ENCODE measurements at regions not wholly inside any gene's neighbourhood (a gene's known extent, or its start where the extent isn't known, plus 50 kb on each side); places are given as distances from the start of the nearest gene placed in this dataset.
"Not testable (repeated sequence)": the region's sequence is repeated elsewhere in the genome, so short reads cannot be mapped to it uniquely, and the experiment has no call there.

DNA sequence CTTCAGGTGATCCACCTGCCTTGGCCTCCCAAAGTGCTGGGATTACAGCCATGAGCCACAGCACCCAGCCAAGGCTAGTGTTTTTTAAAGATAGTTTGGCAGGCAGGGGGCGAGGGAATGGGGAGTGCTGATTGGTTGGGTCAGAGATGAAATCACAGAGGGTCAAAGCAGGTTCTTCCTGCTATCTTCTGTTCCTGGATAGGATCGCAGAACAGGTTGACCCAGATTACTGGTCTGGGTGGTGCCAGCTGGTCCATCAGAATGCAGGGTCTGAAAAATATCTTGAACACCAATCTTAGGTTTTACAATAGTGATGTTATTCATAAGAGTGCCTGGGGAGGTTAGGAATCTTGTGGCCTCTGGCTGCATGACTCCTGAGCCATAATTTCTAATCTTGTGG, 272.2 kb downstream of the CD83 start:
- ATAC-seq; in situ Hi-C loops (cut with MboI); H3K36me3 ChIP-seq (ENCODE audit: control insufficient read depth in 2 of 2, insufficient read depth in 2 of 2, low read length in 1 of 2); SMC1A ChIA-PET (ENCODE audit: uncharacterized antibody, unreplicated experiment); FAIRE-seq; H3K27me3 ChIP-seq (replicated peaks in 1 of 2; ENCODE audit: control insufficient read depth in 2 of 2, insufficient read depth in 2 of 2, low read length in 1 of 2); DNase-seq (ENCODE audit: low read depth, low spot score); H3K4me2 ChIP-seq (ENCODE audit: control insufficient read depth, insufficient read depth); H2AFZ ChIP-seq (ENCODE audit: control insufficient read depth, low read depth, low read length); RAD21 ChIA-PET (ENCODE audit: unreplicated experiment); H3K9me3 ChIP-seq (replicated peaks; ENCODE audit: control insufficient read depth, insufficient read depth, low read length); BruUV-seq (replicated peaks); H3K4me3 ChIP-seq; CTCF ChIA-PET; H4K20me1 ChIP-seq (ENCODE audit: control insufficient read depth, insufficient read depth); H3K27ac ChIP-seq (ENCODE audit: control insufficient read depth, insufficient read depth); H3K9ac ChIP-seq (ENCODE audit: control insufficient read depth, insufficient read depth, low read length); H3K79me2 ChIP-seq (ENCODE audit: control insufficient read depth, insufficient read depth, low read length); intact Hi-C loops (cut with micrococcal nuclease; ENCODE audit: unreplicated experiment); H3K4me1 ChIP-seq (ENCODE audit: control insufficient read depth, insufficient read depth, low read length); POLR2A ChIA-PET: not testable (repeated sequence)
- WGBS (ENCODE audit: insufficient coverage, insufficient replicate concordance, low lambda C conversion rate, missing lambda C conversion rate): 62% methylated on average over 2 of the region's 2 CpGs

DNA sequence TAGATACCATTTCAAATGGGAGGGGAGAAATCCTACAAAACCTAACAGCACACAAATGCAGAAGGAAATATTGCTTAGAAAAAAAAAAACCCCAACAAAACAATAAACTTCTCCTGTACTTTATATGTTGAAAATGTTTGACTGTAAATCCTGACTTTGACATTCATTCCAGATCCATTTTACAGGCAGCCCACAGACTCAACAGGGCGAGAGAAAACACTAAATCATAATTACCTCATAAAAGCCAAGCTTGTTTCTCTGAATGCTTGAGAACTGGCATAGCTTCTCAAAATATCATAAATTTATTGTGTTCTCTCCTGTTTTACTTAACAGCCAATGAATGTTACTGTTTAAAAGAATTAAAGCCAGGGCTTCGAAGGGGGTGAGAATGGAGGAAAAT, 273.2 kb downstream of the CD83 start:
- no peak overlapping the region for H3K4me3 ChIP-seq
- no peaks in the 10 kb centered on the region for H3K79me2 ChIP-seq (ENCODE audit: control insufficient read depth, insufficient read depth, low read length)
- H3K4me1 ChIP-seq (ENCODE audit: control insufficient read depth, insufficient read depth, low read length): no peaks in the 10 kb centered on the region
- 4% methylated on average over 2 of the region's 2 CpGs for WGBS (ENCODE audit: insufficient coverage, insufficient replicate concordance, low lambda C conversion rate, missing lambda C conversion rate)
- H2AFZ ChIP-seq (ENCODE audit: control insufficient read depth, low read depth, low read length): no peak overlapping the region
- TF ChIP-seq, protein P1, sequence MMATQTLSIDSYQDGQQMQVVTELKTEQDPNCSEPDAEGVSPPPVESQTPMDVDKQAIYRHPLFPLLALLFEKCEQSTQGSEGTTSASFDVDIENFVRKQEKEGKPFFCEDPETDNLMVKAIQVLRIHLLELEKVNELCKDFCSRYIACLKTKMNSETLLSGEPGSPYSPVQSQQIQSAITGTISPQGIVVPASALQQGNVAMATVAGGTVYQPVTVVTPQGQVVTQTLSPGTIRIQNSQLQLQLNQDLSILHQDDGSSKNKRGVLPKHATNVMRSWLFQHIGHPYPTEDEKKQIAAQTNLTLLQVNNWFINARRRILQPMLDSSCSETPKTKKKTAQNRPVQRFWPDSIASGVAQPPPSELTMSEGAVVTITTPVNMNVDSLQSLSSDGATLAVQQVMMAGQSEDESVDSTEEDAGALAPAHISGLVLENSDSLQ (IDR thresholded peaks at IDR 0.05): no peak
- no peak for TF ChIP-seq BMI1 (IDR thresholded peaks at IDR 0.05; ENCODE audit: borderline replicate concordance)
- no peak for TF ChIP-seq ASH2L (IDR thresholded peaks at IDR 0.05; ENCODE audit: borderline replicate concordance, low read depth)
- TF ChIP-seq, protein P2, sequence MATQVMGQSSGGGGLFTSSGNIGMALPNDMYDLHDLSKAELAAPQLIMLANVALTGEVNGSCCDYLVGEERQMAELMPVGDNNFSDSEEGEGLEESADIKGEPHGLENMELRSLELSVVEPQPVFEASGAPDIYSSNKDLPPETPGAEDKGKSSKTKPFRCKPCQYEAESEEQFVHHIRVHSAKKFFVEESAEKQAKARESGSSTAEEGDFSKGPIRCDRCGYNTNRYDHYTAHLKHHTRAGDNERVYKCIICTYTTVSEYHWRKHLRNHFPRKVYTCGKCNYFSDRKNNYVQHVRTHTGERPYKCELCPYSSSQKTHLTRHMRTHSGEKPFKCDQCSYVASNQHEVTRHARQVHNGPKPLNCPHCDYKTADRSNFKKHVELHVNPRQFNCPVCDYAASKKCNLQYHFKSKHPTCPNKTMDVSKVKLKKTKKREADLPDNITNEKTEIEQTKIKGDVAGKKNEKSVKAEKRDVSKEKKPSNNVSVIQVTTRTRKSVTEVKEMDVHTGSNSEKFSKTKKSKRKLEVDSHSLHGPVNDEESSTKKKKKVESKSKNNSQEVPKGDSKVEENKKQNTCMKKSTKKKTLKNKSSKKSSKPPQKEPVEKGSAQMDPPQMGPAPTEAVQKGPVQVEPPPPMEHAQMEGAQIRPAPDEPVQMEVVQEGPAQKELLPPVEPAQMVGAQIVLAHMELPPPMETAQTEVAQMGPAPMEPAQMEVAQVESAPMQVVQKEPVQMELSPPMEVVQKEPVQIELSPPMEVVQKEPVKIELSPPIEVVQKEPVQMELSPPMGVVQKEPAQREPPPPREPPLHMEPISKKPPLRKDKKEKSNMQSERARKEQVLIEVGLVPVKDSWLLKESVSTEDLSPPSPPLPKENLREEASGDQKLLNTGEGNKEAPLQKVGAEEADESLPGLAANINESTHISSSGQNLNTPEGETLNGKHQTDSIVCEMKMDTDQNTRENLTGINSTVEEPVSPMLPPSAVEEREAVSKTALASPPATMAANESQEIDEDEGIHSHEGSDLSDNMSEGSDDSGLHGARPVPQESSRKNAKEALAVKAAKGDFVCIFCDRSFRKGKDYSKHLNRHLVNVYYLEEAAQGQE (IDR thresholded peaks at IDR 0.05; ENCODE audit: low read depth, low read length): no peak
- TF ChIP-seq, protein P3, sequence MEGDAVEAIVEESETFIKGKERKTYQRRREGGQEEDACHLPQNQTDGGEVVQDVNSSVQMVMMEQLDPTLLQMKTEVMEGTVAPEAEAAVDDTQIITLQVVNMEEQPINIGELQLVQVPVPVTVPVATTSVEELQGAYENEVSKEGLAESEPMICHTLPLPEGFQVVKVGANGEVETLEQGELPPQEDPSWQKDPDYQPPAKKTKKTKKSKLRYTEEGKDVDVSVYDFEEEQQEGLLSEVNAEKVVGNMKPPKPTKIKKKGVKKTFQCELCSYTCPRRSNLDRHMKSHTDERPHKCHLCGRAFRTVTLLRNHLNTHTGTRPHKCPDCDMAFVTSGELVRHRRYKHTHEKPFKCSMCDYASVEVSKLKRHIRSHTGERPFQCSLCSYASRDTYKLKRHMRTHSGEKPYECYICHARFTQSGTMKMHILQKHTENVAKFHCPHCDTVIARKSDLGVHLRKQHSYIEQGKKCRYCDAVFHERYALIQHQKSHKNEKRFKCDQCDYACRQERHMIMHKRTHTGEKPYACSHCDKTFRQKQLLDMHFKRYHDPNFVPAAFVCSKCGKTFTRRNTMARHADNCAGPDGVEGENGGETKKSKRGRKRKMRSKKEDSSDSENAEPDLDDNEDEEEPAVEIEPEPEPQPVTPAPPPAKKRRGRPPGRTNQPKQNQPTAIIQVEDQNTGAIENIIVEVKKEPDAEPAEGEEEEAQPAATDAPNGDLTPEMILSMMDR (IDR thresholded peaks at IDR 0.05 in 2 of 3, conservative IDR thresholded peaks at IDR 0.05 in 1 of 3; ENCODE audit: control insufficient read depth in 2 of 3, extremely low read depth in 1 of 3, insufficient read depth in 1 of 3, low read depth in 3 of 3, low read length in 3 of 3): no peak
- TF ChIP-seq MEF2A (IDR thresholded peaks at IDR 0.05; ENCODE audit: insufficient read depth, low read depth, low read length): no peak
- TF ChIP-seq ATF7 (IDR thresholded peaks at IDR 0.05; ENCODE audit: low read depth): no peak
- TF ChIP-seq SPI1 (IDR thresholded peaks at IDR 0.05; ENCODE audit: borderline replicate concordance, insufficient read depth, low read depth, low read length): no peak
- in situ Hi-C loops (cut with MboI) (no loop called here), intact Hi-C loops (cut with micrococcal nuclease; ENCODE audit: unreplicated experiment) (no loop called here)
- no peak overlapping the region for H3K4me2 ChIP-seq (ENCODE audit: control insufficient read depth, insufficient read depth)
- no TSS peak for BruUV-seq (replicated peaks)
- H4K20me1 ChIP-seq (ENCODE audit: control insufficient read depth, insufficient read depth): no peaks in the 10 kb centered on the region
- FAIRE-seq: no peak
- no peaks in the 10 kb centered on the region for H3K9me3 ChIP-seq (replicated peaks; ENCODE audit: control insufficient read depth, insufficient read depth, low read length)
- H3K27me3 ChIP-seq (replicated peaks in 1 of 2; ENCODE audit: control insufficient read depth in 2 of 2, insufficient read depth in 2 of 2, low read length in 1 of 2): no peaks in the 10 kb centered on the region; a peak in 1 of 4 replicates
- CTCF ChIA-PET: no interaction called here
- no peak for DNase-seq (ENCODE audit: low read depth, low spot score)
- SMC1A ChIA-PET (ENCODE audit: uncharacterized antibody, unreplicated experiment): no interaction called here
- H3K9ac ChIP-seq (ENCODE audit: control insufficient read depth, insufficient read depth, low read length): no peak overlapping the region
- H3K36me3 ChIP-seq (ENCODE audit: control insufficient read depth in 2 of 2, insufficient read depth in 2 of 2, low read length in 1 of 2): no peaks in the 10 kb centered on the region
- POLR2A ChIA-PET: no interaction called here
- ATAC-seq: no peak
- RAD21 ChIA-PET (ENCODE audit: unreplicated experiment): no interaction called here
- no peak overlapping the region for H3K27ac ChIP-seq (ENCODE audit: control insufficient read depth, insufficient read depth)

Data from GM12878 (cell line).